HL-60/S4 (cell line): ENCODE measurements at regions not wholly inside any gene's neighbourhood (a gene's known extent, or its start where the extent isn't known, plus 50 kb on each side); places are given as distances from the start of the nearest gene placed in this dataset.
"Not testable (repeated sequence)": the region's sequence is repeated elsewhere in the genome, so short reads cannot be mapped to it uniquely, and the experiment has no call there.

Source experiments
- in situ Hi-C: fragments of 300-500 bp; cut with MboI; formaldehyde crosslinking; loops from 2 replicates; pipeline ENCODE4 v1.14.3; 2022; ENCODE audit warnings: low sequenced_read_pairs

- in situ Hi-C loops: no loop called here
These were observed 543.5 kb downstream of the PTPRC start for GRCh38 chr1:199182186-199182843.

DNA sequence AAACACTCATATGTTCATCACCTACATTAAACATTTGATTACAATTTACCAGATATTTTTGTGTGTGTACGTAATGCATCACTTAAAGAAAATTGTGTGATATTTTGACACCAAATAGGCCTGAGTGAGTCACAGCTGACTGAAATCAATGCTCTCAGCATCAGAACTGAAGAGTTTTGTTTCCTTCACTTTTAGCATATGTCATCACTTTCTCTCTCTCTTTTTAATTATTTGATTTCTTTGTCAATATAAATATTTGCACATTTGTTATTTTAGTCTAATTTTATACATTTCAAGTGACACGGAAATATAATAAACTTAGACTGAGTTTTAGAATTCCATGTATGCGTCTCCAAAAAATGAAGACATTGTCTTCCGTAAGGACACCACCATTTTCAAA lies 545.3 kb downstream of the PTPRC start:
- in situ Hi-C loops: no loop called here

DNA sequence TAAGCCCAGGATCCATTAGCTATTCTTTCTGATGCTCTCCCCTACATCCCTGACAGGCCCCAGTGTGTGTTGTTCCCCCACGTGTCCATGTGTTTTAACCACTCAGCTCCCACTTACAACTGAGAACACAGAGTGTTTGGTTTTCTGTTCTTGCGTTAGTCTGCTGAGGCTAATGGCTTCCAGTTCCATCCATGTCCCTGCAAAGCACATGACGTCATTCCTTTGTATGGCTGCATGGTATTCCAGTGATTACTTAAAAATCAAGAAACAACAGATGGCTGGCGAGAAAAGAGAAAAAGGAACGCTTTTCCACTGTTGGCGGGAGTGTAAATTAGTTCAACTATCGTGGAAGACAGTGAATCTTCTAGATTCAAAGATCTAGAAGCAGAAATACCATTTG lies 556.0 kb downstream of the PTPRC start:
- in situ Hi-C loops: no loop called here

GRCh38 chr1:199197695-199198094 lies 558.9 kb downstream of the PTPRC start:
- in situ Hi-C loops: no loop called here

- in situ Hi-C loops: no loop called here
These were observed 563.5 kb downstream of the PTPRC start for GRCh38 chr1:199202331-199202730.

GRCh38 chr1:199204231-199204630 lies 565.4 kb downstream of the PTPRC start:
- in situ Hi-C loops: no loop called here

DNA sequence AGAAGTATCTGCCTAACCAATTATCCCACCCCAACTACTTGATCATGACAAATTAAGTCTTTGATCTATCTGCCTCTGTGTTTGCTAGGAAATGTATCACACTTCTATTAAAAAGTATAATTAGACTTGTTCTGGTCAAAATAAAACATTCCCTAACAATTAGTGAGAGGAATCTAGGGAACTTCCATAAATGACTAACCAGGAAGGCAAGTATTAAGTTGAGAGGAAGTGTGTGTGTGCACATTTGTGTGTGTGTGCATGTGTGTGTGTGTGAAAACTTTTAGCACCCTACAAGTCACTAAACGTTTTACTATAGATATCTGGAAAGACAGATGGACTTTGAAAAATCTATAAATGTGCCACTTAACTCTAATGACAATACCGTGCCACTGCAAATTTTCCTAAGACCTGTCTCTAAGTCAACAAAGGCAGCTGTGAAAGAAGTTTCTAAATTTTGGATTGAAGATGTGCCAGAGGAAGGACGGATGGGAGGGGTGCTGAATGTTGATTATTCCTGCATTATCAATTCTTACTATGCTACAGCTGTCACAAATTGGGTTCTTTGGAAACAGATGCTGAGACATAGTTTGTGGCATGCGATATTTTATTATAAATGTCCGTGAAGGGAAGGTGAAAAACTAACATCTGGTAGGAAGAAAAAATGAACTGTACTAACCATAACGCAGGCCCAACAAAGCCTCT lies 567.1 kb downstream of the PTPRC start:
- in situ Hi-C loops: no loop called here

DNA sequence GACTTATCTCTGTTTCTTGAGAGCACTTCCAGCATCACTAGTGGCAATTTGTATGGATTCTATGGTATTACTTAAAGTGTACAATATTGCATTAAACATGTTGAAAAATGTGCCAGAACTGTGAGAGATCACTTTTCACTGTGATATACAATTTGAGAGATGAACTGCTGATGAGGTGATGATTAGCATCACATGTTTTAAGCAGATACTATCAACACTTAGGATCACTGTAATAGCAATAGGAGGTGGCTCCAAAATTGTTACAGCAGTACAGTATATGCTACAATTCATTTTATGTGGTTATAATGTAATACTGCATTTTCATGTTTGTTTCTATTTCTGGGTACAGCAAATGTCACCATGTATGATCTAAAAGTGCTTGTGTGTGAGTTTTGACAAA lies 570.0 kb downstream of the PTPRC start:
- in situ Hi-C loops: no loop called here

DNA sequence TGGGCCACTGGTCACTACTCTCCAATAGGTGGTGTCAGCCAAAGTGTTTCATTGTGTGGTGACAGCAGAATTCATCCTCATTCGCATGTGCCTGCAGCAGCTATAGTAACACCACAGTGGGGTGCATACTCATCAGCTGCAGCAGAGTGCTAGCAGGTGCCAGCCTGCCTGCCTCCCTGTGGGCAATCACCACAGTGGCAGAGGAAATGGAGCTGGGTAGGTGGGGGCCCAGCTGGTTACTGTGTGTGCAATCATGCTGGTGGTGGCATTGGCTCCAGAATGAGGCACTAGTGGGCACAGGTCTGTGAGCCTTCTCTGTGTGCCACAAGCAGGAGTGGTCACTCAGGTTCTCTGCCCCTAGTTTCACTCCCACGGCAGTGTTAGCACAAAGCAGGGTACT lies 579.2 kb downstream of the PTPRC start:
- in situ Hi-C loops: no loop called here

DNA sequence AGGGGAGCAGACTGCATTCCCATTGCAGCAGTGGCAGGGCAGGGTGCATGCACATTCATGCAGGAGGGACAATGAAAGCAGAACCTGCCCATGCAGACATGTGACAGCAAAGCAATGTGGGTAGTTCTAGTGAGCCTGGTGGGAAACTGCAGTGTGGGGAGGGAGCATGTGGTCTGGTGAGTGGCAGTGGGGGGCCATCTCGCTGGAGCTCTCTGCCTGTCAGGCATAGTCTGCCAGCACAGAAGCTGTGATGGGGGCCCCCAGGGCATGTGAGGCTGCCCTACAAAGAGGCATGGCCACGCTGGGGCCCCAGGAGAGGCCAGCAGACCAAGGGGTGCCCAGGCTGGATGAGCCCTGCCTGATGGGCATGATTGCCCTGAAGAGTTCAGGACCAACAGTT lies 579.7 kb downstream of the PTPRC start:
- in situ Hi-C loops: no loop called here

DNA sequence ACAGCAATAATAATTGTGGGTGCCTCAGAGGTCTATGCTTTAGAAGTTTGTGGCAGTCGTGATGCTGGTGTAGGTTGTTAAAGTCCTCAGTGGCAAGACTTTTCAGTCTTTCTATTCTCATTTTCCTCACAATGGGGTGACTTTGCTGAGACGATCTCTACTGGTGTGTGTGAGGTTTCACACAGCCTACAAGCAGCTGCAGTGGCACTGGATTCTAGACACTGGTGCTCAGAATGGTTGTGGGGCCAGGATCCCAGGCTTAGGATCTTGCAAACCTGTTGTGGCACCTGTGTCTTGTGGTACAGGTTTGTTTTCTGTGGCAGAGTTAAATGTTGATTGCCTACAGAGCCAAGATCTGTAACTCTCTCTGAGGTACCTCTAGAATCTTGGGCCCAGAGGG lies 581.2 kb downstream of the PTPRC start:
- in situ Hi-C loops: no loop called here

DNA sequence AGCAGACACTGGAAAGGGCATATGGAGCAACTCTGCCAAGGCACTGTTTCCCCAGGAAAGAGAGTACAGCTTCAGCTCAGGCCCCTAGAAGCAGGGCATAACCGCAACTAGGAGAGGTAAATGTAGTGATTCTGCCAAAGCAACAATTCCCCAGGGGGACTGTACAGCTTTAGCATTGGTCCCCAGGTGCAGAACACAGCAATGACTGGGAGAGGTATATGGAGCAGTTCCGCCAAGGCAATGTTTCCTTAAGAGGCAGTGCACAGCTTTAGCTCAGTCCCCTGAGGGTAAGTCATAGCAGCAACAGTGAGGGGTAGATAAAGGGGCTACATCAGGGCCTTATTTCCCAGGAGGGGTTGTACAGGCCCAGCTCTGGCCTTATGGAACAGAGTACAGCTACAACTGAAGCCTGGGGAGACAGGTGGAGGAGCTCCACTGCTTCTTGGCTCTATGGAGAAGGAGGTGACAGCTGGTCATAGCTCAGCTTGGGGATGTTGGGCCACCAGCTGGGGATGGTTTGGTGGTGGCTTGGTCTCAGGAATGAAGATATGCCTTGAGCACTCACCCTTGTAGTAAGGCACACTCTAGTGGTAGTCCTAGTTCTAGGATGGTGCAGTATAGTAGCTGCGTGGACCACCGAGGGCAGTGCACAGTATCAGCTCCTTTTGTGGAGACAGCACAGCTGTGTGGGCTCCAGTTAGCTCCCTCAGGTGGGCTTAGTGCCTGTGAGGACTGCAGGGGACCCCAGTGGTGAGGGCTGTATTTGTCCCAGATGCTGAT lies 582.7 kb downstream of the PTPRC start:
- in situ Hi-C loops: no loop called here

DNA sequence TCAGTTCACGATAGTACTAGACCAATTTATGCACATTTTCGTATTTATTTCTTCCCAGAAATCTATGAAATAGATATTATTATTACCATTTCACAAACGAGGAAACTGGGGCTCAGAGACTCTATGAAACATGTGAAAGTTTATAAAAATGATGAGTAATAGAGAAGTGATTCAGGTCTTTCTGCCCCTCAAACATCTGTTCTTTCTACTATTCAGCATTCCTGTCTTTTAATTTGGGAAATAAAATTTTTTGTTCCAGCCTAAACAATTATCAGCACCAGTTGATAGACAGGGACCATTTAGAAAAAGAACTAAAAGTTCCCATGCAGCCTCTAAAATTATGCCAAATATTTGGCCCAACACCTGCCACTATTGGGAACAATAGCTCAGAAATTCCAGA lies 585.1 kb downstream of the PTPRC start:
- in situ Hi-C loops: no loop called here

DNA sequence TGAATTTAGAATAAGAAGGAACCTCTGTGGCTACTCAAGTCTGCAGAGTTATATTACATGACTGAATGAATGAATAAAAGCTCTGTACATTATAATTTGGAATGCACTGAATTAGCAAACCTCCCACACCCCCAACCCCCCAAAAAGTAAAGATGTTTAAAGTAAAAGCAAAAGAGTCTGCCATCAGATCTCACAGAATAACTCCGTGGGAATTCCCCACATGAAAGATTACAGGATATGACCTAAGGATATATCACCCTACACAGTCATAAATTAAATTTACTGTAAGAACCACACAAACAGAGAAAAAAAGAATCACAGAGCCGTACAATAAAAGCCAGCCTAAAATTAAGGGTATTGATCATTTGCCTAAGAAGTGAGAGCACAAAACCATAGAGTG lies 587.3 kb downstream of the PTPRC start:
- in situ Hi-C loops: loop anchor here (25.0 kb wide), 1 partner anchor 464 kb away; no protein-coding TSS in a partner anchor

DNA sequence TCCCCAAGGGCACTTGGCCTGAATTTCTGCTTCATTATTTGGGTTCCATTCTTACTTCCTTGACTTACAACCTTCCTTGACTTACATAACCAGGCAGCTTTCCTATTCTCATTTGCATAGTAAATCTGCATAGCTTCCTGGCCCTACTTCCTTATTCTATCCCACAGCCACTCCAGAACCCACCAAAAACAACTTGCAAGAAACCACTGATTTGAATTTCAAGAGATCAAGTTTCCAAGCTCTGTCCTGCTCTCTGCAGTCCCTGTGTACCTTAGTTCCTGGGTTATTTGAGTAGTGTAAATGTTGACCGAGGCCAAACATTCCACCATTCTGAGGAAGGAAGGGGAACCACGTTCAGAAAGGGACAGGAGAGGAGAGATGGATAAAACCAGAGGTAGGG lies 603.3 kb downstream of the PTPRC start:
- in situ Hi-C loops: loop anchor here (25.0 kb wide), 1 partner anchor 480 kb away; no protein-coding TSS in a partner anchor

GRCh38 chr1:199242601-199243000 lies 603.8 kb downstream of the PTPRC start:
- in situ Hi-C loops: loop anchor here (25.0 kb wide), 1 partner anchor 480 kb away; no protein-coding TSS in a partner anchor

DNA sequence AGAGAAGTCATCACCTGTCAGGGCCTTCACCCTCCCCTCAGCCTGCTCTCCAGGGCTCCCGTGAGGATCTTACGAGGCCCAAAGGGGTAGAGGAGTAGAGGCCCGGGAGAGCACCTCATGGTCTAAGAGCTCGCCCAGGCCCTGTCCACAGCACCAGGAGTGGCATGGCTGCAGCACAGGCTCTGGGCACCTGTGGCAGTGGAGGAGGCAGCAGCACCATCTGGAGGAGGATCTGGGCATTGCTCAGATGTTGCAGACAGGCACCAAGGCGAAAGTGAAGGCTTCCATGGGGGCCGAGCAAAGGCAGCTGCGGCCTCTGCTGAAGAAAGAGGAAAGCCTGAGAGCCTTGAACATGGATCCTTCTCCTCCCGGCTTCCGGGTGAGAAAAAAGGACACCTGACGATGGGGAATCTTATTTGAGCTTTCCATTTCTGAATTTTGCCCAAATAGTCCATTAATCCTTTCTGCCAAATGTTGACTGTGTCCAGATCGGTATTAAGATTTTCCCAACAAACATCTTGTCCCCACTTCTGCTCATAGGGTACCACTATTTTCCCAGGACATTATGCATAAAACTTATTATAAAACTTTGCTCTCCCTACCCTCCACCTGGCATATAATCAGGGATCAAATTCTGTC lies 604.7 kb downstream of the PTPRC start:
- in situ Hi-C loops: loop anchor here (25.0 kb wide), 1 partner anchor 481 kb away; no protein-coding TSS in a partner anchor

DNA sequence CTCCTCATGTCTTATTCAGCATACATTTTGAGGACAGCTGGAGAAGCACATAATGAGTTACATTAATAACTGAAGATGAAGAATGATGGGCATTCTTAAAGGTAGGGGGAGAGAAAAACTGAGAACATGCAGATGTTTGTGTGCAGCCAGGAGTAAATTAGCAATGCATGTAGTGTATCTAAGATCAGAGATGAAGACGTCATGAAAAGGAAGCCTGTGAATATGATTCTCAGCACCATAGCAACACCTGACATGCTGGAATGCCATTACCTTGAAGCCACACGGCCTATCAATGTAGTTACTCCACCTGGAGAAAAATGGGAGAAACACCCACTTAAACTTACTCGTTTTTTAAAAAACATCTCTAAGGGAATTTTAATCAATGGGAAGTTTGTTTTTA lies 607.1 kb downstream of the PTPRC start:
- in situ Hi-C loops: loop anchor here (25.0 kb wide), 1 partner anchor 484 kb away; no protein-coding TSS in a partner anchor

- in situ Hi-C loops: loop anchor here (25.0 kb wide), 1 partner anchor 484 kb away; no protein-coding TSS in a partner anchor
These were observed 607.9 kb downstream of the PTPRC start for GRCh38 chr1:199246716-199247115.

- in situ Hi-C loops: loop anchor here (25.0 kb wide), 1 partner anchor 486 kb away; no protein-coding TSS in a partner anchor
These were observed 609.1 kb downstream of the PTPRC start for GRCh38 chr1:199247891-199248290.

DNA sequence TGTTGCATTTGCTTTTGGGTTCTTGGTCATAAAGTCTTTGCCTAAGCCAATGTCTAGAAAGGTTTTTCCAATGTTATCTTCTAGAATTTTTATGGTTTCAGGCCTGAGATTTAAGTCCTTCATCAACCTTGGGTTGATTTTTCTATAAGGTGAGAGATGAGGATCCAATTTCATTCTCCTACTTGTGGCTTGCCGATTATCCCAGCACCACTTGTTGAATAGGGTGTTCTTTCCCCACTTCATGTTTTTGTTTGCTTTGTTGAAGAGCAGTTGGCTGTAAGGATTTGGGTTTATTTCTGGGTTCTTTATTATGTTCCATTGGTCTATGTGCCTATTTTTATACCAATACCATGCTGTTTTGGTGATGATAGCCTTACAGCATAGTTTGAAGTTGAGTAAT lies 615.2 kb downstream of the PTPRC start:
- in situ Hi-C loops: not testable (repeated sequence)
